Keratinocyte (primary cell): ENCODE measurements at regions not wholly inside any gene's neighbourhood (a gene's known extent, or its start where the extent isn't known, plus 50 kb on each side); places are given as distances from the start of the nearest gene placed in this dataset.

Experiments
- DNase-seq: peaks from one replicate; pipeline ENCODE4 v3.0.0-alpha.2; 2011; ENCODE audit warnings: low read depth, missing footprints, low spot score
- FAIRE-seq: peaks from 2 replicates; lab custom pipeline; 2011; peaks lifted over from hg19 to GRCh38; lab: Jason Lieb, UNC
- H2AFZ ChIP-seq: 2 replicates; pipeline ENCODE4 v1.6.0; 2012; ENCODE audit warnings: low read length, control low read depth, inconsistent platforms; ENCODE audit not compliant: control insufficient read depth
- H3K27ac ChIP-seq: 2 replicates; pipeline ENCODE4 v1.5.1; 2011; ENCODE audit warnings: low read length; ENCODE audit not compliant: control insufficient read depth, insufficient read depth
- H3K27me3 ChIP-seq: 3 replicates; pipeline ENCODE4 v1.6.0; 2011; ENCODE audit warnings: low read length; ENCODE audit not compliant: control insufficient read depth, insufficient read depth; ENCODE audit errors: extremely low read depth
- H3K36me3 ChIP-seq, 2 experiments: 2 replicates in 1 of 2; 3 replicates in 1 of 2; pipeline ENCODE4 v1.5.1; 2011; ENCODE audit warnings: low read length in 2 of 2, mild to moderate bottlenecking in 1 of 2; ENCODE audit not compliant: control insufficient read depth in 2 of 2, insufficient read depth in 2 of 2; ENCODE audit errors: extremely low read depth in 1 of 2
- H3K4me1 ChIP-seq: 3 replicates; pipeline ENCODE4 v1.5.1; 2011; ENCODE audit warnings: low read length; ENCODE audit not compliant: control insufficient read depth, insufficient read depth; ENCODE audit errors: extremely low read depth
- H3K4me2 ChIP-seq: 3 replicates; pipeline ENCODE4 v1.6.0; 2011; ENCODE audit warnings: low read depth, low read length; ENCODE audit not compliant: control insufficient read depth, insufficient read depth; ENCODE audit errors: extremely low read depth
- H3K4me3 ChIP-seq, 3 experiments: fragments of 200-600 bp in 1 of 3; sonication (generic) in 1 of 3; 2 replicates in 2 of 3; 3 replicates in 1 of 3; pipeline ENCODE4 v1.5.1; 2011 to 2016; ENCODE audit warnings: low read length in 3 of 3, mild to moderate bottlenecking in 3 of 3, control low read depth in 2 of 3, inconsistent platforms in 1 of 3, low read depth in 1 of 3, mixed read lengths in 1 of 3, mixed run types in 1 of 3, moderate library complexity in 1 of 3; ENCODE audit not compliant: control insufficient read depth in 2 of 3, insufficient read depth in 2 of 3; ENCODE audit errors: extremely low read depth in 1 of 3
- H3K79me2 ChIP-seq: 2 replicates; pipeline ENCODE4 v1.6.0; 2012; ENCODE audit warnings: low read length; ENCODE audit not compliant: control insufficient read depth, insufficient read depth
- H3K9ac ChIP-seq: 3 replicates; pipeline ENCODE4 v1.6.0; 2011; ENCODE audit warnings: low read length; ENCODE audit not compliant: control insufficient read depth, insufficient read depth; ENCODE audit errors: extremely low read depth
- H3K9me1 ChIP-seq: 3 replicates; pipeline ENCODE4 v1.6.0; 2011; ENCODE audit warnings: low read length; ENCODE audit not compliant: control insufficient read depth, insufficient read depth; ENCODE audit errors: extremely low read depth
- H3K9me3 ChIP-seq: 2 replicates; pipeline ENCODE4 v1.5.1; 2012; ENCODE audit warnings: low read depth, low read length; ENCODE audit not compliant: control insufficient read depth
- H4K20me1 ChIP-seq: 3 replicates; pipeline ENCODE4 v1.6.0; 2011; ENCODE audit warnings: low read length; ENCODE audit not compliant: control insufficient read depth, insufficient read depth; ENCODE audit errors: extremely low read depth
- CTCF ChIP-seq, 3 experiments: IDR thresholded peaks in 1 of 3; conservative IDR thresholded peaks in 1 of 3; optimal IDR thresholded peaks in 1 of 3; 2 replicates in 2 of 3; 3 replicates in 1 of 3; pipeline versions ENCODE3 to v1.5.1; 2011; ENCODE audit warnings: low read length in 3 of 3, mild to moderate bottlenecking in 3 of 3, moderate library complexity in 2 of 3, control low read depth in 1 of 3, inconsistent platforms in 1 of 3; ENCODE audit not compliant: insufficient read depth in 2 of 3; ENCODE audit errors: extremely low read depth in 1 of 3
- EZH2 ChIP-seq: IDR thresholded peaks from one replicate; pipeline ENCODE4 v1.6.1; 2012; ENCODE audit warnings: inconsistent platforms, mild to moderate bottlenecking, low read length, moderate library complexity
- dilution Hi-C: fragments of 300-500 bp; cut with MboI; formaldehyde crosslinking; loops from one replicate; pipeline ENCODE4 v1.7.0; 2020; ENCODE audit warnings: low sequenced_read_pairs; ENCODE audit not compliant: extremely low pct_ligation_motif_present

DNA sequence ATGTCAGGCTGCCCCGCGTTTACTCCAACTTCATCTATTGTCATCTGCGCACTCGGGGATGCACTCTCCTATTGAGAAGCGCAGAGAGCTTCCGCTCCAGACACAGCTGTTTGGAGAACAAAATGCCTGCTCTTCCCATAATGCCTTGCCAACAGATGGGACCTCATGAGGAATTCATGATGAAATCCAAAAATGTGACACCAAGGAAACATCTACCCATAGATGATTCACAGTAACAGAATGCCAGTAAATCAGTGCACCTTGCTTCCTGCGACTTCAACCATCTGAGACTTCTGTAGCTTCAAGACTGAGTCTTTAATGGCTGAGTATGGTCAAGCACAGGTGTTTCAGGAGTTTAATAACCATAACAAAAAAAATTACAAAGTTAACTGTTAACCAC is 1144.9 kb upstream of the GOT2 start:
- dilution Hi-C loops, result no loop called here
- H3K4me2 ChIP-seq, result no peak overlapping the region
- no peaks in the 10 kb centered on the region for H4K20me1 ChIP-seq
- no peak overlapping the region for H3K27ac ChIP-seq
- H3K9ac ChIP-seq, result no peak overlapping the region
- DNase-seq (no peak), FAIRE-seq (no peak)
- H3K79me2 ChIP-seq, result no peaks in the 10 kb centered on the region
- H3K4me1 ChIP-seq, result no peaks in the 10 kb centered on the region
- TF ChIP-seq EZH2, result no peak
- TF ChIP-seq CTCF (optimal IDR thresholded peaks at IDR 0.05 in 1 of 3, IDR thresholded peaks at IDR 0.05 in 1 of 3, conservative IDR thresholded peaks at IDR 0.05 in 1 of 3; ENCODE audit: extremely low read depth in 1 of 3, insufficient read depth in 2 of 3, low read length in 3 of 3), result no peak
- H3K9me1 ChIP-seq, result no peaks in the 10 kb centered on the region
- H3K9me3 ChIP-seq, result no peaks in the 10 kb centered on the region
- no peaks in the 10 kb centered on the region for H3K36me3 ChIP-seq
- H3K27me3 ChIP-seq, result no peaks in the 10 kb centered on the region
- no peak overlapping the region for H2AFZ ChIP-seq
- H3K4me3 ChIP-seq, result no peak overlapping the region

DNA sequence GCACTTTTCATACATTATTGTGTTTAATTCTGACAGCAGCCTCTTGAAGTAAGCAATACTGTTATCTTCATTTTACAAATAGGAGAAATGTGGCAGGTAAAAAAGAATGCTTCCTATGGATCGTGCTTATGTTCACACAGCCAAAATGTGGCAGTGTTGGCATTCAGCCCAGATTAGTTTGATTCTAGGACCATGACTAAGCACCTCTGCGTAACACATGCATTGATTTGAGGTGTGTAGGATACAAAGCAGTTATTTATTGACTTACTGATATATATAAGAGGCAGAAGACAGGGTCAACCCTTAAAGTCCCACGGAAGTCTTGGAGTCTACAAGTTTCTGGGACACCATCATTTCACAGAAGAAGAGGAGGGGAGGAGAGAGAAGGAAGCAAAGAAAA is 1144.4 kb upstream of the GOT2 start:
- no peaks in the 10 kb centered on the region for H3K79me2 ChIP-seq
- H3K27ac ChIP-seq, result no peak overlapping the region
- H3K4me2 ChIP-seq, result no peak overlapping the region
- FAIRE-seq (no peak), DNase-seq (no peak)
- no peaks in the 10 kb centered on the region for H3K9me3 ChIP-seq
- no peaks in the 10 kb centered on the region for H3K36me3 ChIP-seq
- H3K9me1 ChIP-seq, result no peaks in the 10 kb centered on the region
- H2AFZ ChIP-seq, result no peak overlapping the region
- H3K4me3 ChIP-seq, result no peak overlapping the region
- no peaks in the 10 kb centered on the region for H3K4me1 ChIP-seq
- H3K9ac ChIP-seq, result no peak overlapping the region
- dilution Hi-C loops, result no loop called here
- TF ChIP-seq CTCF (optimal IDR thresholded peaks at IDR 0.05 in 1 of 3, IDR thresholded peaks at IDR 0.05 in 1 of 3, conservative IDR thresholded peaks at IDR 0.05 in 1 of 3; ENCODE audit: extremely low read depth in 1 of 3, insufficient read depth in 2 of 3, low read length in 3 of 3) (no peak), EZH2 (no peak)
- H3K27me3 ChIP-seq, result no peaks in the 10 kb centered on the region
- H4K20me1 ChIP-seq, result no peaks in the 10 kb centered on the region
